SU-DHL-6 (cell line): ENCODE measurements at regions not wholly inside any gene's neighbourhood (a gene's known extent, or its start where the extent isn't known, plus 50 kb on each side); places are given as distances from the start of the nearest gene placed in this dataset.
"Not testable (repeated sequence)": the region's sequence is repeated elsewhere in the genome, so short reads cannot be mapped to it uniquely, and the experiment has no call there.

Experiments used
- CTCF ChIP-seq: fragments of 200-600 bp; sonication (generic); IDR thresholded peaks from one replicate; pipeline ENCODE4 v1.5.1; 2017; ENCODE audit warnings: antibody characterized with exemption, mild to moderate bottlenecking, low read length, moderate library complexity; ENCODE audit not compliant: insufficient read depth, poor library complexity, severe bottlenecking
- EZH2phosphoT487 ChIP-seq: fragments of 200-600 bp; sonication (generic), shearing (Covaris generic); conservative IDR thresholded peaks from 2 replicates; pipeline ENCODE4 v1.6.1; 2018; ENCODE audit warnings: mild to moderate bottlenecking, antibody characterized with exemption, low read length, moderate library complexity, mixed read lengths

GRCh38 chr4:164676152-164676551 lies 77.8 kb upstream of the SMIM31 start:
- not testable (repeated sequence) for TF ChIP-seq CTCF, EZH2phosphoT487
